Activated CD8-positive, alpha-beta T cell treated with anti-CD3 and anti-CD28 coated beads for 36 hours (primary cell): ENCODE measurements at regions not wholly inside any gene's neighbourhood (a gene's known extent, or its start where the extent isn't known, plus 50 kb on each side); places are given as distances from the start of the nearest gene placed in this dataset.

Experiments
- ATAC-seq: fragments of 200-7000 bp; cut with Tn5 transposase; one replicate; pipeline ENCODE4 v1.10.0; 2021; ENCODE audit warnings: mild to moderate bottlenecking, moderate library complexity
- CTCF ChIA-PET: fragments of 350-600 bp; sonication (Branson Sonifier 250); formaldehyde crosslinking; loops from one replicate; lab custom pipeline; 2021; ENCODE audit warnings: antibody characterized with exemption; lab: Charles Lee
- POLR2A ChIA-PET: fragments of 350-600 bp; sonication (Branson Sonifier 250); formaldehyde crosslinking; loops from one replicate; lab custom pipeline; 2021; ENCODE audit warnings: antibody characterized with exemption; lab: Charles Lee
- DNase-seq: peaks from one replicate; pipeline ENCODE4 v3.0.0-alpha.2; 2020
- H3K27ac Mint-ChIP-seq: one replicate; pipeline ENCODE4 v1.8.0; 2021; ENCODE audit warnings: mild to moderate bottlenecking, mixed read lengths
- H3K27me3 Mint-ChIP-seq: one replicate; pipeline ENCODE4 v1.8.0; 2021; ENCODE audit warnings: mixed read lengths
- H3K36me3 Mint-ChIP-seq: one replicate; pipeline ENCODE4 v1.8.0; 2021; ENCODE audit warnings: low read depth, mixed read lengths
- H3K4me1 Mint-ChIP-seq: one replicate; pipeline ENCODE4 v1.8.0; 2021; ENCODE audit warnings: low read depth, mixed read lengths
- H3K4me3 Mint-ChIP-seq: one replicate; pipeline ENCODE4 v1.8.0; 2021; ENCODE audit warnings: mild to moderate bottlenecking, moderate library complexity, mixed read lengths
- H3K9me3 Mint-ChIP-seq: one replicate; pipeline ENCODE4 v1.8.0; 2021; ENCODE audit warnings: mixed read lengths
- CTCF ChIP-seq: fragments of 200-600 bp; IDR thresholded peaks from one replicate; pipeline ENCODE4 v1.8.0; 2022; ENCODE audit warnings: antibody characterized with exemption, mild to moderate bottlenecking
- intact Hi-C: fragments of 100-400 bp; cut with micrococcal nuclease; formaldehyde crosslinking; loops from one replicate; pipeline ENCODE4 v1.10.0; 2022

- no peak for TF ChIP-seq CTCF
- no peak overlapping the region for H3K4me3 Mint-ChIP-seq
- CTCF ChIA-PET: interaction anchor here (1.1 to 2.5 kb wide), 4 partner anchors 10 to 26 kb away, joined by 3 to 11 read pairs (median 4); no protein-coding TSS in a partner anchor
- POLR2A ChIA-PET: interaction anchor here (0.6 to 1.2 kb wide), 4 partner anchors 25 to 174 kb away, joined by 3 read pairs; no protein-coding TSS in a partner anchor
- intact Hi-C loops: no loop called here
- H3K27me3 Mint-ChIP-seq: peaks cover 2% of the 10 kb centered on the region
- H3K27ac Mint-ChIP-seq: no peak overlapping the region
- no peaks in the 10 kb centered on the region for H3K36me3 Mint-ChIP-seq
- H3K4me1 Mint-ChIP-seq: peaks cover 8% of the 10 kb centered on the region
- ATAC-seq (no peak), DNase-seq (no peak)
- no peaks in the 10 kb centered on the region for H3K9me3 Mint-ChIP-seq
These were observed 74.7 kb downstream of the MRPL14 start for GRCh38 chr6:44052419-44053023.

DNA sequence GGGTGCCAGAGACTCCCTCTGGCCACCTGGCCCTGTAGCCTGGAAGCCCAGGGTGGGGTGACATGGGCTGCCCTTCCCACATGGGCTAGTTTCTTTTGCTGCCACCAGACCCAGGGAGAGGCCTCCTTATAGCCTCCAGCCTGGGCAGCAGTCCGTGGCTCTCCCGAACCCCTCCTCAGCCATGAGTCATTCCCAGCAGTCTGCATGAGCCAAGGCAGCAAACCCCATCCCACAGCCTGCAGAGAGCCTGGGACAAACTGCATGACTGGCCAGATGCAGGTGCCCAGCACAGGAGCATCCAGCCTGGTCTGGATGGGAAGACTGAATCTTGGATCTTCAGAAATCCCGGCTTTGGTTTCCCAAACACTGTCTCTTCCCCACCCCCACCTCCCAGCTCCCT lies 75.7 kb downstream of the MRPL14 start:
- Mint-ChIP-seq H3K36me3 (no peaks in the 10 kb centered on the region), H3K4me3 (no peak overlapping the region), H3K27ac (no peak overlapping the region), H3K27me3 (peaks cover 2% of the 10 kb centered on the region), H3K4me1 (peaks cover 9% of the 10 kb centered on the region), H3K9me3 (no peaks in the 10 kb centered on the region)
- ChIA-PET CTCF (interaction anchor here (2.5 kb wide), 1 partner anchor 11 kb away, joined by 11 read pairs; no protein-coding TSS in a partner anchor), POLR2A (interaction anchor here (1.6 kb wide), 1 partner anchor 40 kb away, joined by 3 read pairs; no protein-coding TSS in a partner anchor)
- TF ChIP-seq CTCF: no peak
- ATAC-seq (no peak), DNase-seq (no peak)
- intact Hi-C loops: no loop called here

- intact Hi-C loops: no loop called here
- Mint-ChIP-seq H3K4me3 (no peak overlapping the region), H3K27me3 (peaks cover 2% of the 10 kb centered on the region), H3K9me3 (no peaks in the 10 kb centered on the region), H3K36me3 (no peaks in the 10 kb centered on the region), H3K4me1 (peaks cover 11% of the 10 kb centered on the region), H3K27ac (no peak overlapping the region)
- TF ChIP-seq CTCF: no peak
- CTCF ChIA-PET: interaction anchor here (0.7 to 1.5 kb wide), 4 partner anchors 11 to 31 kb away, joined by 3 to 6 read pairs (median 4); no protein-coding TSS in a partner anchor
- ATAC-seq (no peak), DNase-seq (no peak)
- POLR2A ChIA-PET: interaction anchor here (1.6 kb wide), 1 partner anchor 40 kb away, joined by 3 read pairs; no protein-coding TSS in a partner anchor
These were observed 76.3 kb downstream of the MRPL14 start for GRCh38 chr6:44050872-44051505.

- DNase-seq: no peak
- no peak for ATAC-seq
- TF ChIP-seq CTCF: no peak
- CTCF ChIA-PET: interaction anchor here (0.7 to 1.5 kb wide), 5 partner anchors 12 to 30 kb away, joined by 3 to 6 read pairs (median 4); no protein-coding TSS in a partner anchor
- Mint-ChIP-seq H3K27ac (no peak overlapping the region), H3K4me3 (no peak overlapping the region), H3K27me3 (peaks cover 2% of the 10 kb centered on the region), H3K4me1 (peaks cover 11% of the 10 kb centered on the region), H3K36me3 (no peaks in the 10 kb centered on the region), H3K9me3 (no peaks in the 10 kb centered on the region)
- POLR2A ChIA-PET: interaction anchor here (1.6 kb wide), 1 partner anchor 39 kb away, joined by 3 read pairs; no protein-coding TSS in a partner anchor
- intact Hi-C loops: no loop called here
These were observed 77.0 kb downstream of the MRPL14 start for GRCh38 chr6:44049989-44050871.
